ENCODE measurements at regions not wholly inside any gene's neighbourhood (a gene's known extent, or its start where the extent isn't known, plus 50 kb on each side); places are given as distances from the start of the nearest gene placed in this dataset.

DNA sequence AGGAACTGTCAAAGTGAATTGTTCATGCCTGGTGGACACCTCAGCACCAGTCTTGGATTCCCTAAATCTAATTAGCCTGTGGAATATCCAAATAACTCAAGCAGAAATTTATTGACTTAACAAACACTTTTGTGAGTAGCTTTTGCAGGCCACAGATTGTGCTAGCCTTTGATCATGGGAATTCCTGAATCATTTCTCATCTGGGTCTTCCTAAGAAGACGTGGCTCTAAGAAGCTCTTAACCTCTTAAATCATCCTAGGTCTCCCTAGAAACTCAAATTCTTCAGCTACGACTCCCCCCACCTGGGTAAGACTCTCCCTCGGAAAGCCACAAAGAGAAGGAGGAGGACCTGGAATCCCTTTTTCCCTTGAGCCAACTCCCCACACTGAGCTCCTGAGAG lies 53.8 kb upstream of the PSEN2 start:
- no peak for DNase-seq
- intact Hi-C loops (cut with DNase I, micrococcal nuclease): no loop called here
- ATAC-seq: no peak

DNA sequence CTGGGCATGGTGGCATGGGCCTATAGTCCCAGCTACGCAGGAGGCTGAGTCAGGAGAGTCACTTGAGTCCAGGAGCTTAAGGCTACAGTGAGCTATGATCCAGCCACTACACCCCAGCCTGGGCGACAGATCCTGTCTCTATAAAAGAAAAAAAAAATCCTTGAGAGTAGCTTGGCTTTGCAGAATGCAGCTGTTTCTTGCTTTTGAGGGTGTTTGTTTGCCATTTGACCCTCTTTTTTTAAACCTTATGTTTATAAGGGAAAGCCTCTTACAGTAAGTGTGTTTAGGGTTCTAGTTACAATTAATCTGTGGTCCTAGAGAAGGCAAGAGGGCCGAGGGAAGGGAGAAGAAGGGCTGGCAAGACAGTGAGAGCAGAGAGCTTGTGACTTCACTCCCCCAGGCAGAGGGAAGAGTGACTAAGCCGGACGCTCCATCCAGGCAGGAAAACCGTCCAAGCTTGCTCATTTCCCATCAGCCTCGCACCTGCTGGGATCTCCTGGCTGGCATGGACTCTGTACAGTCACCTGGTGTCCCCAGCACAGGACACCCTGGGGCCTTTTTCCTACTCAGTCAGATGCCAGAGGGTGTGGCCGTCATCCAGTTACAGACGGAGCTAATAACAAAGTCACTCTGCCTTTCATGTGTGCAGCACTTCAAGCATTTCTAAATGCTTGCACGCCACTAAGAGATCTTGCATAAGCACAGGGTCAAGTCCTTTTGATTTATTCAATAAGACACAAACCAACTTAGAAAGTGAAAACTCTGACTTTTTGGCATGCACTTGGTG lies 55.5 kb upstream of the PSEN2 start:
- peak; percentile 74 to 89 for DNase-seq
- ATAC-seq: peak; percentile 97
- intact Hi-C loops (cut with DNase I, micrococcal nuclease): no loop called here

DNA sequence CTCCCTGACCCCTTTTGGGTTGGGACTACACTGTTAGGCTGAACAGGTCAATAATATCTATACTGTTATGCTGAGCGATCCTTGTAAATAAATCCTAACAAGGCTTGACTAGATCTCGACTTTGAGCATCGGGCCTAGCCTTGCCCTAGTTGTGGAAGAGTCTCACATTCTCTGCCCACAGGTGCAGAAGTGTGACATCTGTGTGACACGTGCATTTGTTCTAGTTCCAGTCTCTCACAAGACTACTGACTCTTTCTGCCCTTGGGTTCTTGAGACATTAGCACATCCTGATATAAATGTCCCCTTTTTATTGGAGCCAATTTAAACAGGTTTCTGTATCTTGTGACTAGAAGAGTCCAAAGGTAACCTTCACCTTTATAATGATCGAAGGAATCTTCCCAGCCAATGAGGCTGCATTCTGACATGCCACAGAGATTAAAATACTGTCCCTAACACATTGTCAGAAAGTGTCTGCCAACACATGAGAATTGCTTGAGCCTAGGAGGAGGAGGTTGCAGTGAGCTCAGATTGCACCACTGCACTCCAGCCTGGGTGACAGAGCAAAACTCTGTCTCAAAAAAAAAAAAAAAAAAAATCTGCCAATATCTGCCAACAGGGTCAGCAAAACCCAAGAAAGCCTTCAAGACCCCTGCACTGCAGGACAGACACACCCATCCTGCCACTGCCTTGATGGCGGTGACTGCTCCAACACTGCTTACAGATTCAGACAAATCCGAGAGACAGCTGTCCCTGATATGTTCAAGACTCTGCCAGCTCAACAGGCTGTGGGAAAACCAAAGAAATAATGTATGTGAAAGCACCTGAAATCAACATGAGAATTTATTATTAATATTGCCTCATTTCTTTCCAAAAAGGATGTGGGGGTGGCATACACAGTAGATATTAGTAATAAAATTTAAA lies 56.5 kb upstream of the PSEN2 start:
- ATAC-seq: peak; percentile 61
- intact Hi-C loops (cut with DNase I, micrococcal nuclease): no loop called here

DNA sequence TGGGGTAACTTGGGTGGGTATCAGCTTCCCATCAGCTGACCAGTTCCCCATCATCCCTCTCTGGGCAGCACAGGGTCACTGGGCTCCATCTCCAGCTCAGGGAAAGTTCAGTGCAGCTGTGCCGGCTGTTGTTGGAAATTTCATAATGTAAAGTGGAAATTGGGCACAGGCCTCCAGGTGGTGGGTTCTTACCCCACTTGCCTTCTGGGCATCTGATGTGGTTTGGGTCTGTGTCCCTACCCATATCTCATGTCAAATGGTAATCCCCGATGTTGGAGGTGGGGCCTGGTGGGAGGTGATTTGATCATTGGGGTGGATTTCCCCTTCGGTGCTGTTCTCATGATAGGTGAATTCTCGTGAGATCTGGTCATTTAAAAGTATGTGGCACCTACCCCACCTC lies 59.7 kb upstream of the PSEN2 start:
- intact Hi-C loops (cut with DNase I, micrococcal nuclease): no loop called here
- ATAC-seq (no peak), DNase-seq (no peak)

More for the DNA sequence above, 56.5 kb upstream of the PSEN2 start:
- DNase-seq: no peak

DNA sequence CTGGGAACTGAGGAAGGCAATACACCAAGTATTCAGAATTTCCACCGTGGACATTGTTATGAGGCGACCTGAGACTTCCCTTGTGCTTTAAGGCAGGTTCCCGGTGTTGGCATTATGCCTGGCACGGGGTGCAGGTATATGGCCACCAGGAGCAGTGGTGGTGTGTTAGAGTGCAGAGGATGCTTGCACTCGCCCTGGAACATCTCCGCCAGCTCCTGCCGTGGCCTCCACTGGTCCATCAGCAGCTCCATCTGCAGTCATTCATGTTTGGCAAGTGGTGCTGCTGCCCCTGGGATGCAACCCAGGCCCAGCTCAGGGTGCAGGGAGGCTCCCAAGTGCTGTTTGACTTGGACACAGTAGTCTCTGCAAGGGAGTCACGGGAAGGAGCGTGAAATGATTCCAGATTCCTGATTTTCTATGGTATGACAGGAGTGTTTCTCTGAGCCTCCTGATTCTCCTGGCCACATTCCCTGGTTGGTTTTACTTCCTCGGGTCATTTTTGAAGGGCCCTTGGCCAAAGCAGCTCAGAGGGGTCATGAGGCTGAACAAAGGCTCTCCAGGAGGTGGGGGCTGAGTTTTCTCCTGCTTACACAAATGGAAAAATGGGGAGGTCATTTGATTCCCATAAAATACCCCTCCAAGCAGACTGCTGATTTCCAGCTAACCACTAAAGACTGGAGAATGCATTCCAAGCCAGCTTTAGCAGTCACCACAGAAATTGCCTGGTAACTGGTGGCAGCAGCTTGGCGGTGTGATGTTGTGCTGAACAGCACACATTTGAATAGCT lies 60.4 kb upstream of the PSEN2 start:
- ATAC-seq (no peak), DNase-seq (no peak)
- intact Hi-C loops (cut with DNase I, micrococcal nuclease): no loop called here

DNA sequence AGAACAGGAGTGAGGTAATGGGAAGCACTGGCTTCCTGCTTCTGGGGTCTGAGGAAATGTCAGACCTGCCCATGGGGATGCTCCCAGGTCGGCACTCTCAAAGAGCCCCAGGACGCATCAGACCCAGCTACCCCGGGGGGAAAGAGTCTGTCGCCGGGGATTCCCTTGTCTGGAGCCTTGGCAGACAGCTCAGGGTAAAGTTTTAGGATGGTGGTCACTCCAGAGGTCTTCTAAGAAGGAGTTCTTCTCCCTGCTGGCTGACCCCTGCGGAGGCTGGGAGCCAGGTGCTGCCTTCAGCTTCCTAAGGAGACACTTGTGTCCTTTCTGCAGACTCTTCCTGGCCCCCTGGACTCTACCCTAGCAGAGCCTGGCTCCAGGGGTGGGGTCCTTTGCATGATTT lies 61.9 kb upstream of the PSEN2 start:
- DNase-seq (no peak), ATAC-seq (no peak)
- intact Hi-C loops (cut with DNase I, micrococcal nuclease): no loop called here

DNA sequence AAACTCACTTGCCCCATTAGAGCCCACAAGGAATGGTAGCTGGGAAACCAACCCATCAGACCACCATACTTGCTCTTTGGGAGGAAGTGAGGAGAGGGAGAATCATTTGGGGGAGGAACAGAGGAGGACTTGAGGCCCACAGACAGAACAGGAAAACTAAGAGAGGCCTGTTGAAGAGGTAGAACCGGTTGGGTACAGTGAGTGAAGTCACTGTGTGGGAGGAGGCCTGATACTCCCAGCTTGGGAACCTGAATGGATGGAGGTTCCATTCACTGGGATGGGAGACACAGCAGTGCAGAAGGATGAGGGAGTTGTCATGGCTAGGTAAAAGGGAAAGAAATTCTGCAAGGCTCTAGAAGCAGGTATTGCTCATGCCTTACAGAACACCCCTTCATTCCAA lies 63.4 kb upstream of the PSEN2 start:
- ATAC-seq (no peak), DNase-seq (no peak)
- intact Hi-C loops (cut with DNase I, micrococcal nuclease): no loop called here

DNA sequence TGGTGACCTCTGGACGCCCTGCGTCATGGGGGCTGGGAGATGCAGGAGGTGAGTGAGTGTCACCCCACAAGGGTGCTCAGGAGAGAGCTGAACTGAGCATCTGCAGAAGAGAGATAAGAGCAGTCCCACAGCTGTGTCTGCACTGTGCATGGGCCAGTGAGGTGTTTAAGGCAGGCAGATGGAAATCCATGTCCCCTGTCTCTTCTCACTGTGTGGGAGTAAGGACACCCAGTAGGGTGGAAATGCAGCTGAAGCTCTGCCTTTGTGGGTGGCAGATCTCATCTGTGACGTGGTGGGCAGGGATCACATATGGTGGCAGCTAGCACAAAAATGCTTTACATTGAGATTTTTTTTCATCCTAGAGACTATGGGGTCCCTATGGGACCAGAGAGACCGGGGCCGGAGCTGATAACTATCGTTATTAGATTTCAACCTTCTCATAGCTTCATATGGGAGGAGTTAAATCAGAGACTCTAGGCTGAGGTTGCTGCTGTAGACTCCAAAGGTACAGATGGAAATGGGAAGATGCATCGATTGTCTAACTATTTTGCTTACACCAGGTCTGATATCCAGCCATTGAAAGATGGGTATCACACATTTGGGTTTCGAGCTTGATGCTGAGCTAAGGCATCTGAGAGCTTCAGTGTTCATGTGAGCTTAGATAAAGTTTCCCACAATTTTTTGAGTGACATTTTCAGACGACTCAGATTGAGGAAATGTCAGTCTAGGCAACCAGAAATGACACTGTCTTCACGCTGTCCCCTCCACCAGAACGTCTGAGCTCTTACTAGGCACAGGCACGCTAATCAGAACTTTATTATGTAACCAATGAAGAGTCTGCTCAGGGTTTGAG lies 65.3 kb upstream of the PSEN2 start:
- DNase-seq (no peak), ATAC-seq (no peak)
- intact Hi-C loops (cut with DNase I, micrococcal nuclease): no loop called here

DNA sequence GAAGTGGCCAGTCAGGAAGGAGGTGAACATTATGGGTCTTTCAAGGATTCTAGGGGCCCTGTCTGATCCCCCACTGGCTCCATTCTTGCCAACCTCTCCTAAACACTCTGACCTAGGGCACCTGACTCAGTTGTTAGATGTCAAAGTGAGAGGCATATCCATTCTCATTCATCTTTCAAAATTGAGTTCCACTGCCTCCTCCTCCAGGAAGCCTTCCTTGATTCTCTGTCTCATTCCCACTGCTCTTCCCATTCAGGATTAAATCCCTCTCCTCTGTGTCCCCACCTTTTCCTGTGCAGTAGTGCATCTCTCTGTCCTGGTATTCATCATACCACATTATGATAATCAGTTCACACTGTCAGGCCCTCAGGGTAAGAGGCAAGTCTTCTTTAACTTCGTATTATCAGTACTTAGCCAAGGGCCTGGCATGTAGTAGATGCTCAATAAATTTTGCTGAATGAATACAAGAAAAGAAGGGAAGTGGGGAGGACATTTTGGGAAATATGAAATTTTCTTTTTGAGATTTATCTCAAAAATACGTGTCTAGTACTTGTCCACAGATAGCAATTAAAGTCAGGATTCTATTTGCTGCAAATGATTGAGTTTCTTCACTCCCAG lies 61.8 kb upstream of the ITPKB start:
- DNase-seq: no peak
- intact Hi-C loops (cut with DNase I, micrococcal nuclease): no loop called here
- ATAC-seq: no peak

DNA sequence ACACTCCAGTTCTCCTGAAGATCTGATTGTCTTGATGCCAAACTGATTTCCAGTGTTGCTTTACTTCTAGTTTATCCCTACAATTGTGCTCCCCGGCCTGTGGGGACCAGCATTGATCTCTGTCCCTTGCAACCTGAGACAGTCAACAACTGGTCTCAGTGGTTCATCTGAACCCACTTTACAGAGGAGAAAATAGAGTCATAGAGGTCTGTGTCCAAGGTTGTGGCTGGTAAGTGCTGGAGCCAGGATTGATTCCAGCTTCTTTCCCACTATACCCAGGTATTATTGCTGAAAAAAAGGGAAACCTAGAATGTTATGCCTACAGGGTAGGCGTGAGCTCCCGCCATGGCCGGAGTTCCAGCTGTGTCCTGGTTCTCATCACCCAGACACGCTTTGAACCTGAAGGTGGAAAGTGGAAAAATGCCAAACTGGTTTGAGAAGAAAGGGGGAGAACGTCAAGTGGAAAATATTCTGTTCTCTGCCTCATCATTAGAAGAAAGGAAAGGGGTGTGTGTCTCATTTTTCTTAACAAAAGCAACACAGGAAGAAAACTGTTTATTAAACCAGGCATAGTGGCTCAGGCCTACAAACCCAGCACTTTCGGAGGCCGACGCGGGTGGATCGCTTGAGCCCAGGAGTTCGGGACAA lies 60.7 kb upstream of the ITPKB start:
- intact Hi-C loops (cut with DNase I, micrococcal nuclease): no loop called here
- DNase-seq: no peak

DNA sequence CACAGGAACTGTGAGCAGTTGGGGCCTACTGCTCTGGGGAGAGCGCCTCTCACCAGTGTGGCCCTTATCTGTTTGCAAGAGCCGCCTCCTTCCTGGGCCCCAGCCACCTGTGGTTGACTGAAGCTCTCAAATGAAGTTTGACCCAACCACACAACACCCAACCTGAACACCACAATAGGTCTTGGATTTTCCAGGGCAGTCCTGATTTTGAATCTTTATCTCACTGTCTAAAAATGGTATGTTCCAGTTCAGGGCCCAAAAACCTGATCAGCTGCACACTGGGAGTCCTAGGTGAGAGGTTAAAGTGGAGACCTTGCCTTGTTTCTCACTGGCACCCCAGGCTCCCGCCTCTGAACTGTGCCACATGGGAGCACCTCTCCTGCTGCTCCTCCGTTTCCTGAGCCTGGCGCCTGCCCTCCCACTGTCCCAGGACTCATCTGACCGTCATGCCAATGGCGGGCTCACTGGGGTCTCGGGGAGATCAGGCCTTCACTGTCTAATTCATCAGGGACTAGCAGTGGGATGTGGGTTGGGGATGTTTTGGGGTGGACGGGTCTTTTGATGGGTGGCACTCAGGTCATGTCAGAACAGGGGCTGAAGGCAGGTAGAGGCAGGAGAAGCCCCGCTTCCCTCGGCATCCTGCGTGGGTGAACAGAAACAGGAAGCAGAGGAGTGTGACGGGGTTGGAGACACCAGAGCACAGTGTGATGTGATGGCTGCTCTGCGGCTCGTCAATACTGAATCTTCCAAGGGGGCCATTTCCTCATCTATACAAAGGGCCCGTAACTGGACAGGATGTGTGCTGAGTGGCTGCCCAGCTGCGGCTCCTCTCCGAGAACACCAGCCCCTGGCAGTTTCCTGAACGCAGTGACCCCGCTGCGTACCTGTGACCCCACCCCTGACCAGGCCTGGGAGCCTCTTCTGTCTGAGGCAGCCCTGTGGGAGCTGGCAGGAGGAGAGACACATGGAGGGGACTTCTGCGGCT lies 59.6 kb upstream of the ITPKB start:
- ATAC-seq: no peak
- DNase-seq: peak in 1 of 2 donors; percentile 32
- intact Hi-C loops (cut with DNase I, micrococcal nuclease): no loop called here

More for the DNA sequence above, 60.7 kb upstream of the ITPKB start:
- no peak for ATAC-seq

DNA sequence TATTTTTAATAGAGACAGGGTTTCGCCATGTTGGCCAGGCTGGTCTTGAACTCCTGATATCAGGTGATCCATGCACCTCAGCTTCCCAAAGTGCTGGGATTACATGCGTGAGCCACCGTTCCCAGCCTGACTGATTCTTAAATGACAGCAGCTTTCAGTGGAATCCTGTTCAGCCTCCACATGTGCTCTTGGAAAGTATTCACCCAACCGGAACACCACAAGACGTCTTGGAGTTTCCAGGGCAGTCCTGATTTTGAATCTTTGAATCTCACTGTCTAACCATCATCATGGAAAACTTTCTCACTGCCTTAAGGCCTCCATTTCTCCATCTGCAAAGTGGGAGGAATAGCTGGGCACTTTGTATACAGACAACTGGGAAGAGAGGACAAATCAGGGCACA lies 58.1 kb upstream of the ITPKB start:
- ATAC-seq (no peak), DNase-seq (no peak)
- intact Hi-C loops (cut with DNase I, micrococcal nuclease): no loop called here

DNA sequence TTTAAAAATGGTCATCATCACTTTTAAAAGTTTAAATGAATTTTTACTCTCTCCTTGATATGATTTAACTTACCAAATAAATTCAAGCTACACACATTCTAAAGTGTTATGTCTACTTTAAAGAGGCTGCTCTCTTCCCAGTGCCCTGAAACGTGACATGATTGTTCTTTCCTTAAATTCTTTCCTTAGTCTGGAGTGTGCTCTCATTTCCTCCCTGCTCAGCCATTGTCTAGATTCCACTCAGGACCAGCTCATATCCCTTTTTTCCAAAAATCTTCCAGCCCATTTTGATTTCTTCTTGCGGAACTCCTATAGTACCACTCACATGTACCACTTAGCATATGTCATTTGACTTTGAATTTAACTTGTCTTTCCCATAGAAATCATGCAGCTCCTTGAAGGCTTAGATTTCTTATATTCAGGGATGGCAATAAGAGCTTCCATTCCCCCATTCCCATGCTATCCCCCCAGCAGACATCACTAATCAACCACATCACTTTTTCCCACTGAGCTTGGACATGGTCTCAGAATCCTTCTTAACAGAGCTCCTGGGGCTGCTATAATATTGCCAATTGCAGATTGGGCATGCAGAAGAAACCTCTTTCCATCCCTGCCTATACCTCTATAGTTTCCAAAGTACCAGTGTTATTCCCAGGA lies 54.7 kb upstream of the ITPKB start:
- DNase-seq (no peak), ATAC-seq (no peak)
- intact Hi-C loops (cut with DNase I, micrococcal nuclease): no loop called here

DNA sequence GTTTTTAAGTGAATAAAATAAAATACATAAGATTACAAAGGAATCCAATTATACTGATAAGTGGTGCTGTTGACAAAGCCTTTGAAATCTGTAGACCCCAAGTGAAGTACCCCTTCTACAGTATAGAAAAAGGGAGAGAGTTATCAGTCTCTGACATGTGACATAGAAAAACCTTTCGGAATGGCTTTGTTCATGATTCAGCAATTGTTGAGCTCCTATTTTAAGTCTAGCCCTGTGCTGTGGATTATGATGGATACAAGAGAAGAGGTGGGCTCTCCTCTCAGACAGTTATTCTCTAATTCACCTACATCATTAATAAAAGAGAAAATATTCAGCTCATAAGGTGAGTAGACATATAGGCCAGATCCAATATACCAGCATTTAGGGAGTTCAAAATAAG lies 53.3 kb upstream of the ITPKB start:
- no peak for ATAC-seq
- intact Hi-C loops (cut with DNase I, micrococcal nuclease): no loop called here
- no peak for DNase-seq

DNA sequence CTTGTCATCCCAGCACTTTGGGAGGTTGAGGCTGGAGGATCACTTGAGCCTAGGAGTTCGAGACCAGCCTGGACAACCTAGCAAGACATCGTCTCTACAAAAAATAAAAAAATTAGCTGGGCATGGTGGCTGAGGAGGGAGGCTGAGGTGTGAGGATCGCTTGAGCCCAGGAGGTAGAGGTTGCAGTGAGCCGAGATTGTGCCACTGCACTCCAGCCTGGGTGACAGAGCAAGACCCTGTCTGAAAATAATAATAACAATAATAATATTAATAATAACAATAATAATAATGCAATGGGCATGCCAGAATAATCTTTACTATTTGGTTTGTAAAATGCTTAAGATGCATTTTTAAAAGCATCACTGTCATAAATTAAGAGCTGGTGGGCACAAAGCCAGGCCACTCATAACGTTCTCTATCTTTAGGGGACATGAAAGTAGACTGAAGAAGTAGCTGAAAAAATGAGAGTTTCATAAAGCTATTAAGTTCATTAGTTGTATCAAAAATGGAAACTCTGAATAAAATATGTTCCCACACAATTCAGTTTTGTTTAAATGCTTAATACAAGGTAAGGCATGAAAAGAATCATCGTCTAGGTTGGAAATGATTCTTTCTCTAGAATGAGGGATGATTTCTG lies 51.6 kb upstream of the ITPKB start:
- intact Hi-C loops (cut with DNase I, micrococcal nuclease): no loop called here
- ATAC-seq (no peak), DNase-seq (no peak)

DNA sequence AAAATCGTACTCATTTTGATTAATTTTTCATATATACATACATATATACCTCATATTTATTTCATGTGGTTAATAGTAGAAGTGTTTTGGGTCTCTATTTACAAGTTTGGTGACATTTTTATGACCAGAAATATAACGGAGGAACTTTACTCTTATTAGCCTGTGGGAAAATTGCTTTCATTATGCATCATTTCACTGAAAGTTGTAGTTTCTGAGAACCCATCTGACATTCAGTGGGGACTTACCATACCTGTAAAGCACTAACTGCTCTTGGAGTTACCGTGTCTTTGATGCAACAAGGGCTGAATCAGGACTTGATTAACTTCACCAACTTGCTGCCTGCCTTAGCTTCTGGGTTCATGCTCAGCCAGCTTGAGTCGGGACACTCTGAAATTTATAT lies 49.9 kb upstream of the ITPKB start:
- ATAC-seq (no peak), DNase-seq (no peak)
- intact Hi-C loops (cut with DNase I, micrococcal nuclease): no loop called here
